Lower leg skin (tissue), 4 donors: ENCODE measurements at regions not wholly inside any gene's neighbourhood (a gene's known extent, or its start where the extent isn't known, plus 50 kb on each side); places are given as distances from the start of the nearest gene placed in this dataset.

Experiments
- DNase-seq, 2 donors: peaks; one replicate each; pipeline ENCODE4 v3.0.0-alpha.2; 2019; ENCODE audit warnings: low spot score in 2 of 2
- H3K4me3 ChIP-seq: fragments of 200-600 bp; sonication (generic); 2 replicates; pipeline ENCODE4 v1.5.1; 2017; ENCODE audit warnings: mild to moderate bottlenecking, low read depth; ENCODE audit not compliant: poor library complexity, severe bottlenecking
- CTCF ChIP-seq, 3 donors: fragments of 450-650 bp; IDR thresholded peaks; one replicate each; pipeline ENCODE4 v1.5.1; 2016; ENCODE audit warnings: antibody characterized with exemption in 3 of 3, mild to moderate bottlenecking in 3 of 3, moderate library complexity in 2 of 3
- POLR2A ChIP-seq, 2 donors: fragments of 450-650 bp; IDR thresholded peaks; one replicate each; pipeline ENCODE4 v1.6.1; 2016 to 2017; ENCODE audit warnings: antibody characterized with exemption in 2 of 2, mild to moderate bottlenecking in 1 of 2, moderate library complexity in 1 of 2
- WGBS, 2 donors: methylation state at CpG; one replicate each; pipeline ENCODE4 v1.1.5; 2018; 5-methylcytosine and 5-hydroxymethylcytosine counted together
- intact Hi-C: fragments of 100-400 bp; cut with DNase I; formaldehyde crosslinking; loops from one replicate; pipeline ENCODE4 v1.15.0; 2023; ENCODE audit warnings: low total_unique reads

GRCh38 chr20:24731312-24731711 is 217.8 kb upstream of the CST7 start:
- H3K4me3 ChIP-seq = no peak overlapping the region
- DNase-seq = peak in 1 of 2 donors; percentile 77
- TF ChIP-seq POLR2A (IDR thresholded peaks at IDR 0.05) = no peak
- TF ChIP-seq CTCF (IDR thresholded peaks at IDR 0.05) = no peak
- WGBS, 2 donors = 72 to 86% methylated on average over 9 to 10 of the region's 10 CpGs
- intact Hi-C loops = no loop called here

DNA sequence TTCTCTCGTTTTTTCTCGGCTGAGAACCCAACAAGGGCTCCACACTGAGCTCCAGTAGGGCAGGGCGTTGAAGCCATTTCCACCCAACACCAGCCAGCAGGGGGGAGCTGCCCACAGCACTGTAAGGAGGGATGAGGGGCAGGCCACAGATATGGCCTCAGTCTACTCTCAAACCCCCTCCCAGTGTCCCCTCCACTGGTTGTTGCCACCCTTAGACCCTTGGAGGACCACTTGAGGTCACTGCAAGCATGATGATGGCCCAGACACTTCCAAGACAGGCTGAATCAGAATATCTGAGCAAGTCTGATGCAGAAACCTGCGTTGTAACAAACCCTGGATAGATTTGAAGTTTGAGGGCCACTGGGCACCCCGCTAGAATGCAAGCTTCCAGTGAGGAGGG is 217.0 kb upstream of the CST7 start:
- no peak overlapping the region for H3K4me3 ChIP-seq
- DNase-seq = peak in 1 of 2 donors; percentile 70
- TF ChIP-seq POLR2A (IDR thresholded peaks at IDR 0.05) (no peak), CTCF (IDR thresholded peaks at IDR 0.05) (no peak)
- intact Hi-C loops = no loop called here
- WGBS, 2 donors = 78 to 79% methylated on average over 5 of the region's 5 CpGs

DNA sequence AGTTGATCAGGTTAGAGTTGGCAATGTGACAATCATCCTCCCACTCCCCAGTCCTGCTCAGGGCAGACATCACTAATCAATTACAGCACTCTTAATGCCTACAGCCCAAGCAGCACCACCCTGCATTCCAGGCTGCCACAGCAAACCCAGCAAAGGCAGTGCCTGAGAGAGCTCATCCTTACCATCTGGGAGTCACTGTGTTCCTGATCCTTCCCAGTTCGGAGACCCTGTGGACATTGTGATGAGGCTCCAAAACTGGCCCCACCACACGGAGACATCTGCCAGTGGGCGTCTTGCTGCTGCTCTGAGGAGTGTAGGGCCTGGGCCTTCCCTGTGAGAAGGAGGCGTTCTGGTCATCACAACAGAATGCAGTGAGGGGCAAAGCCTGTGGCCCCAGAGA is 216.5 kb upstream of the CST7 start:
- WGBS, 2 donors = 69 to 88% methylated on average over 3 to 4 of the region's 4 CpGs
- H3K4me3 ChIP-seq = no peak overlapping the region
- no peak for DNase-seq
- no peak for TF ChIP-seq CTCF (IDR thresholded peaks at IDR 0.05)
- no peak for TF ChIP-seq POLR2A (IDR thresholded peaks at IDR 0.05)
- intact Hi-C loops = no loop called here

GRCh38 chr20:24733416-24733815 is 215.7 kb upstream of the CST7 start:
- no peak for DNase-seq
- WGBS, 2 donors = 79 to 84% methylated on average over 1 of the region's 1 CpG
- intact Hi-C loops = no loop called here
- H3K4me3 ChIP-seq = no peak overlapping the region
- TF ChIP-seq POLR2A (IDR thresholded peaks at IDR 0.05) (no peak), CTCF (IDR thresholded peaks at IDR 0.05) (no peak)

DNA sequence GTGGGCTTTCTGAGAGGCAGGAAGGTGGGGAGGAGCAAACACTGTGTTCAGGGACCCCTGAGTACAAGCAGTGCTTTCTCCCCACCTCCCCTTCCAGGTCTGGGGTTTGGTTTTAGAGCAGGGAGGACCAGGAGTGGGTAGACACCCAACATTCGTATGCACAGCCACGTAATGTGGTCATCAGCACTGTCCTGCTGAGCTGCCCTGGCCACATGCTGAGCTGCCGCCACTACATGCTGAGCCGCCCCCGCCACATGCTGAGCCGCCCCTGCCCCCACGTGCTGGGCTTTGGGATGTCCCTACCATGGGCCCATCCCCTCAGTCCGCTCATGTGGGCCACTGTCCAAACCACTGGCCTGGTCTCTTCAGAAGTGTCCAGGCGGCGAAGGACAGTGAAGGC is 214.9 kb upstream of the CST7 start:
- H3K4me3 ChIP-seq = no peak overlapping the region
- intact Hi-C loops = no loop called here
- TF ChIP-seq CTCF (IDR thresholded peaks at IDR 0.05) (no peak), POLR2A (IDR thresholded peaks at IDR 0.05) (no peak)
- no peak for DNase-seq
- 93 to 96% methylated on average over 5 to 10 of the region's 10 CpGs for WGBS, 2 donors

- no peak for TF ChIP-seq POLR2A (IDR thresholded peaks at IDR 0.05)
- no peak for TF ChIP-seq CTCF (IDR thresholded peaks at IDR 0.05)
- peak in 1 of 2 donors; percentile 42 for DNase-seq
- WGBS, 2 donors = 63 to 84% methylated on average over 7 of the region's 7 CpGs
- intact Hi-C loops = no loop called here
- H3K4me3 ChIP-seq = no peak overlapping the region
Measured at GRCh38 chr20:24735263-24735662, 213.8 kb upstream of the CST7 start.
